Left renal cortex interstitium (tissue), 4 donors: ENCODE measurements at regions not wholly inside any gene's neighbourhood (a gene's known extent, or its start where the extent isn't known, plus 50 kb on each side); places are given as distances from the start of the nearest gene placed in this dataset.
"Not testable (repeated sequence)": the region's sequence is repeated elsewhere in the genome, so short reads cannot be mapped to it uniquely, and the experiment has no call there.

Experiments used
- DNase-seq, 4 donors: peaks; one replicate each; pipeline ENCODE4 v3.0.0-alpha.2; 2013; ENCODE audit warnings: low read depth in 4 of 4, low spot score in 2 of 4, missing footprints in 1 of 4

GRCh38 chr6:154624727-154625126 is 108.5 kb upstream of the SCAF8 start:
- DNase-seq: not testable (repeated sequence)

DNA sequence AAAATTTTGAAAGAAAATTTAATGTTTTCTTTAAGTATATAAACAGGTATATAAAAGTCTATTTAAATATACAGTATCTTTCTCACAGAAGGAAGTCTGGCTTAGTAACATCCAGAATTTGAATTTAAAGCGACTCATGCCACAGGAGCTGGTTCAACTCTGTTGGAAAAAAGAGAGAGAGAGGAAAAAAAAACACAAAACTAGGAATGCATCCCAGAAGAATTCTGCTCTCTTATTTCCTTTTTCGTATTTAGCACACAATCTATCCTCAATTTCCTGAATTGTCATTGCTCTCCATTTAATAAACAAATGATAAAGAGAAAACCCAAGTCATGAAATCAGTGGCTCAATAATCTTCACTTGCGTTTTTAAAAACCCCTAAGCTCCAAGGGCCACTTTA is 107.5 kb upstream of the SCAF8 start:
- DNase-seq: no peak

DNA sequence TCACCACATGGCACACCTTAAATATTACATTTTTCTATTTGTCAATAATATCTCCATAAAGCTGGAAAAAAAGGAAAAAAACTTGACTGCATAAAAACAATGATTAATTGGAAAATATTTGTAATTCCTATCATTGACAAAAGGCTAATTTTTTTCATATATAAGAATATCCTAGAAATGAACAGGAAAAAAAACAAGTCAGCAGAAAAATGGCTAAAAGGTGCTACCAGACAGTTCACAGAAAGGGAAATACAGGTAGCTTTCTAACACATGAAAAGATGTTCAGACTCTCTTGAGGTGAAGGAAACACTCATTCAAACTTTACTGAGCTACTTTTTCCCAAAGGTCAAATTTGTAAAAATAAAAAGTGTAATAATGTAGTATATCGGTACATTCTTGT is 104.1 kb upstream of the SCAF8 start:
- DNase-seq: no peak

- DNase-seq: no peak
Measured at GRCh38 chr6:154632119-154632518, 101.1 kb upstream of the SCAF8 start.

GRCh38 chr6:154637392-154637791 is 95.8 kb upstream of the SCAF8 start:
- no peak for DNase-seq

DNA sequence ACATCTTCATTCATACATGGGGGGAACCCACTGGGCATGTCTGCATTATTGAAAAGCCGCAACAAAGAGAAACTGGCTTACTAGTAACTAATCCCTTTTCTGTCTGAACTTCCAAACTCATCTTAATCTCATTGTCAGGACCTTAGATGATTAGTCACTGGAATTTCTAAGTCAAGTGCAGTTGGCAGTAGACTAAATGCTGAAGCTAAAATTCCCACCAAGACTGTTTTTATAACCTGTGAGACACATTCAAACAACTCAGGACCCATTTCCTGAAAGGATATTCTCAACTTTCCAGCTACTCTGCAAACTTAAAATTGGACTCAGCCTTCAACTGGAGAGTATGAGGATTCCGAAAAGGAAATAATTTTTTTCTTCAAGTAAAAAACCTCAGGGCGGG is 94.8 kb upstream of the SCAF8 start:
- DNase-seq: no peak

DNA sequence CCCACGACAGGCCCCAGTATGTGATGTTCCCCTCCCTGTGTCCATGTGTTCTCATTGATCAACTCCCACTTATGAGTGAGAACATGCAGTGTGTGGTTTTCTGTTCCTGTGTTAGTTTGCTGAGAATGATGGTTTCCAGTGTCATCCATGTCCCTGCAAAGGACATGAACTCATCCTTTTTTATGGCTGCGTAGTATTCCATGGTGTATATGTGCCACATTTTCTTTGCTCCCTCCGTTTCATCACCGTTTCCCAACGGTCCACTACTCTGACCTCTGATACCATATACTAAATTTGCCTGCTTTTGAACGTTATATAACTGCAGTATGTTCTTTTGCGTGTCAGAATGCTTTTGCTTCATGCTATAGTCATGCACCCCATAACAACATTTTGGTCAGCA is 94.0 kb upstream of the SCAF8 start:
- not testable (repeated sequence) for DNase-seq

DNA sequence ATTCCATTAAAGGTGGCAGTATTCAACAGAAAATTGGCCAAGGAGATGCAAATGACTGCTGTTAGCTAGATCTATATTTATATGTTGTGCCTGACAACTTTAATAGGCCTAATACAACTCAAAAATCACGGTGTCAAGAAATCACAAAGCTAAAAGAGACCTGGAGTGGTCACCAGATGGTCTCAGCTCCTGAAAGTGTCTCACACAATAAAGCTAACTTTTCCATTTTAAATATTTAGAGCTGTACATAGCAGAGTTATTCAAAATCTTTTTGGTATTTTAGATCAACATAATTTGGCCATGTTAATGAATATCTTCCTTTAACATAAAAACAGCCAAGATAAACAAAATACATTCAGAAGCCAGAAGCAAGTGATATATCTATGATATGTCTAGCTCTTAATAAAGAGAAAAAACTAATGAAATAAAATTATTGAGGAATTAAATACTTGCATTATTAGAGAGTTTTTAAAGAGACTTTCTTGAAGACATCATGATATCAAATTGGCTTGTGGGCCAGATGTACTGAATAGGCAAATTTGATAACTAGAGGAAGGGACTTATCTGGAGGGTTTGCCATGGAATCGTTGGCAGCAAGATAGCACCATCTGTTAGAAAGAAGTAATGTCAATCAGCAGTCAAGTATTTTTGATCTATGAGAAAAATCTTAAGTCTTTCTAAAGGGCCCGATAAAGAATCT is 84.9 kb upstream of the SCAF8 start:
- no peak for DNase-seq

- DNase-seq: no peak
Measured at GRCh38 chr6:154648888-154649205, 84.4 kb upstream of the SCAF8 start.

- no peak for DNase-seq
Measured at GRCh38 chr6:154649721-154650120, 83.5 kb upstream of the SCAF8 start.

DNA sequence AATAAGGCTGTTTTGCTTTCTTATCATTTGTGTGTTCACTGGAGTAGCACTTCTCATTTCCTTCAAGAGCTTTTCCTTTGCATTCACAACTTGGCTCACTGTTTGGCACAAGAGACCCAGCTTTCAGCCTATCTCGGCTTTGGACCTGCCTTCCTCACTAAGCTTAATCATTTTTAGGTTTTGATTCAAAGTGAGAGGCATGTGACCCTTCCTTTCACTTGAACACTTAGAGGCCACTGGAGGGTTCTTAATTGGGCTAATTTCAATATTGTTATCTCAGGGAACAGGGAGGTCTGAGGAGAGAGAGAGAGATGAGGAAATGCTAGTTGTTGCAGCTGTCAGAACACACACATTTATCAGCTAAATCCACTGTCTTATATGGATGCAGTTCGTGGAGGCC is 82.9 kb upstream of the SCAF8 start:
- no peak for DNase-seq

- DNase-seq: no peak
Measured at GRCh38 chr6:154651656-154652055, 81.6 kb upstream of the SCAF8 start.

DNA sequence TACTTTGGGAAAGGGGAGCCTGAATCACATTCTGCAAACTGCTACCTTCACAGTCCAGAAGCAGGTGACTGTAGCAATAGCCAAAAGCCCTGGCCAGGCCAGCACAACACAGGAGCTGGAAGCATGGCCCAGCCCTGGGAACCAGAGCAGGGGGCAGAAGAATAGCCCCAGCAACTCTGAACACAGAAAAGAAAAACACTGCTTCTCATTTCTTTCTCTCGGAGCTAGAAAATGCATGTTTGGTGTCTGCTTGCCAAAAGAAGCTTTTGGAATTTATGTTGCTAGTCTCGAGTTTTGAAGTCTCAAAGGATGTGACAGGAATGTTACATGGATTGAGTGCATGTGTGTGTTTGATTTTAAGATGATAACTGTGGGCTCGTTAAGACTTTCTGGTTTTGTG is 79.8 kb upstream of the SCAF8 start:
- DNase-seq: no peak

DNA sequence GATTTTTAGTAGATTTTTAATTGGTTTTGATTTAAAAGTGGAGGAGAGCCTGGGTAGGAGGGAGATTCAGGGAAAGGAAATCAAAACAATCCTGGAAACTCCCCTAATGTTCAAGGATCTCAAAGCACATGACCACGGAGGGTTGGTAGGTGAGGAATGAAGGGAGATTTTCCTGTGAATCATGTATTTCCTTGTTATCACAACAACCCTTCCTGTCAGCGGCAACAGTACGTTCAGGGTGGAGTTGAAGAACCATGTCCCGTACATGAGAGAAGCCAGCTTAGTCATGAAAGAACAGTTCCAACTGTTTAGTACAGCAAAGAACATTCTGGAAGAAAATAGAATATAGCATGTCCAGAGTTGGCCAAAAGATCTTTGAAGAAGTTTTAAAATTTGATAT is 79.4 kb upstream of the SCAF8 start:
- no peak for DNase-seq

GRCh38 chr6:154656660-154657059 is 76.6 kb upstream of the SCAF8 start:
- no peak for DNase-seq

- no peak for DNase-seq
Measured at GRCh38 chr6:154661768-154662167, 71.4 kb upstream of the SCAF8 start.

DNA sequence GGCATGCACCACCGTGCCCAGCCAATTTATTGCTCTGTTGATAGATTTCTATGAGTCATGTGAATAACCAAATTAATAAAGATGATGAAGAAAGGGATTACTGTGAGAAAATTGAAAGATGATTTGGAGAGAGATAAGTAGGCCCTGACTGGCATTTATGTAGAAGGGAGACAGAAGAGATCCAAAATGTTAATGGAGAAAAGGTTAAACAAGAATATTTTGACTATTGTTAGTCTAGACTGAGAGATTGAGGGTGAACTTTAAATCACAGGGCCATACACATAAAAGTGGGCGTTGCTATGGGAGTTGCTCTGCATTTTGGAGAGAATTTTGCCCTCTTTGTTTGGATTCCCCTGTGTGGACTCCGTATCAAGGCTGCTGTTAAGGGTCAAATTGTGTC is 68.9 kb upstream of the SCAF8 start:
- DNase-seq: no peak

GRCh38 chr6:154668156-154668555 is 65.1 kb upstream of the SCAF8 start:
- no peak for DNase-seq

GRCh38 chr6:154672086-154672485 is 61.1 kb upstream of the SCAF8 start:
- no peak for DNase-seq

- no peak for DNase-seq
Measured at GRCh38 chr6:154673919-154674318, 59.3 kb upstream of the SCAF8 start.

DNA sequence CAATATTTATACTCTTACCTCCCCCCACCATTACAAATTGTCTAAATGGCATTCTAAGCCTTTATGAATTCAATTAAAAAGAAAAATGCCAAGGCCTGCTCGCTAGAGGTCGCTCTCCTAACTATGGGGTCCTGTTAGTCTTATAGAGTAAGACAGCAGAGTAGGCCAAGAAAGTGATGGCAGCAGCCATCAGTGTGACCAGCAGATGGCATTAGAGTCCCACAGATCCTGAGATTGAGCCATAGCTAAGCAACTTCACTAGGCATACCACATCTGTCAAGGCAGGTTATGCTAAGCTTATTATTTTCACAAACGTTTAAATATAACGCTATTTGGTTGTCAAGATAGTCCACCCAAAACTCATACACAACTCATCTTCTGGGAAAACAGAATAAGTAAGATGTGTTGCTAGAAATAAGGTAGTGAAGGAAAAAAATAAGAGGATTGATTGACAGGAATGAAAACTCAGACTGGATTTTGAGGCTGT is 57.6 kb upstream of the SCAF8 start:
- DNase-seq: peak; percentile 86 to 96 (median 90)

GRCh38 chr6:154682633-154683125 is 50.5 kb upstream of the SCAF8 start:
- no peak for DNase-seq
